Stimulated activated CD4-positive, alpha-beta T cell treated with anti-CD3 and anti-CD28 coated beads, Interleukin-15, amount 100 ng/mL, for 1 hour (primary cell): ENCODE measurements at regions not wholly inside any gene's neighbourhood (a gene's known extent, or its start where the extent isn't known, plus 50 kb on each side); places are given as distances from the start of the nearest gene placed in this dataset.
"Not testable (repeated sequence)": the region's sequence is repeated elsewhere in the genome, so short reads cannot be mapped to it uniquely, and the experiment has no call there.

Experiments
- DNase-seq, 2 donors: peaks; one replicate each; pipeline ENCODE4 v3.0.0-alpha.2; 2020; ENCODE audit warnings: low read depth in 1 of 2, low spot score in 1 of 2

DNA sequence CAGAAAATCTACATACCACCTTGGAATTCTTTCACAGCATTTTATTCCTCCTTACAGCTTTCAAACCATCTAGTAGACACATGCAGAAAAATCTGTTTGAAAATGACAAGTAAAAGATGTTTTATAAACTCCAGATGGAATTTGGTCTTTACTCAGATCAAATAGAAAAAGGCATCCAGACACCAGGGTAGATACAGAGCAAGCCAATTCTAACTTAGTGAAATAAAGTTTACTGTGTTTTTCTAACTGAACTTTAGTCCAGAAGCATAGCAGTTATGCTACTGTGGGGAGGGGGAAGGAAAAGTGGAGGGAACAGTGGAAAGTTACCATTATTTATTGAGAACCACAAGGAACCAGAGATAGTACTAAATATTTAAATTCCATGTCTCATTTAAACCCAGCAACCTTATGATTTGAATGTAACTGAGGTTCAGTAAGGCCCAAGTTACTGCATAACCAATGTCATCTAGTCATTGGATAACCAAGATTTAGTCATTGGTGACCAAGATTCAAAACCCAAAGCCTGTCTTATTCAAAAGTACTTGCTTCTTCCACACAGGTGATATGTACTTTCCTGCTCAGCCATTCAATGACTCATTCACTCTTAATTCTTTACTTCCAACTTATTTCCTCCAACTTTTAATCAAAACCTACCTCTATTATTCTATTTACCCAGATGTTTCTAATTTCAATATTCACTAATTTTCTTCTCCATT, 57.7 kb downstream of the RAD51AP2 start:
- no peak for DNase-seq

DNA sequence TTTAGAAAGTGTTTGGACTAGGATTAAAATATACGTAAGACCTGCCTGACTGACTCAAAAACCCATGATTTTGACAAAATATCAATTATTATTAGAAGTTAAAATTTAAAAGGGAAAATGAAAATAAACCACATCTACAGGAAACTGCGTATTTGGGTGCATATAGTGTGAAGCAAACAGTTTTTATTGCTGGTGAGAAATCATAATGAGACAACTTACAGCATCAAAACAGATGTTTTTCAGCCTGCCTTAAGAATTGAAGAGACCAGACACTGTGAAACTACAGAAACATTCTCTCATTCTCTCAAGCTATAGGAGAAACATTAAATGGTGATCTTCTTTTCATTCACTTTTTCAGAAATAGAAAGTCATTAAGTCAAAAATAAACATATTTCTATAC, 62.9 kb downstream of the RAD51AP2 start:
- DNase-seq, result no peak

DNA sequence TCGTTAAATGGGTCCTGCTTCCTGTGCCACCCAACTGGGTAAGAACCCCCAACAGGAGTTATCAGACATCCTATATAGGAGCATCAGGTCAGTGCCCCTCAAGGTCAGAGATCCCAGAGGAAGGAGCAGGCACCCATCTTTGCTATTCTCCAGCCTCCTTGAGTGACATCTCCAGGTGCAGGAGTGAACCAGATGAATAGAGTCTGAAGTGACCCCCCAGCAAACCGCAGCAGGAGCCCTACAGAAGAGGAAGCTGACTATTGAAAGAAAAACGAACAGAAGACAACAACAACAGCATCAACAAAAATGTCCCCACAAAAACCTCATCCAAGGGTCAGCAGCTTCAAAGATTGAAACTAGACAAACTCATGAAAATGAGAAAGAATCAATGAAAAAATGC, 72.0 kb downstream of the RAD51AP2 start:
- DNase-seq, result not testable (repeated sequence)

DNA sequence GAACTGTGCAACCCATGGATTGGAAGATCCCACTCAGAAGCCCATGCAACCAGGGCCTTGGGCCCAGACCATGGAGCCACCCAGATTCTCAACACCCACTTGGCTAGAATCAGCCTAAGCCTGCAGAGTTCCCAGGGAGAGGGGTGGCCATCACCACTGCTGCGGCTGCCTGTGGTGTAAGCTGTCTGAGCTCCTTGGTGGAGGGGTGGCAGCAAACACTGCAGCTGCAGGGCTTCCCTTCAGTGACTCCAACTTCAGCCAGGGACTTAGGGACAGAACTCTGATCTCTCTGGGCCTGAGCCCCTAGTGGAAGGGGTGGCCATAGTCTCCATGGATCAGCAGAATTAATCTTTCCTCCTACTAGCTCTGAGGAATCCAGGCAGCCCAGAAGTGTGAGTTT, 72.5 kb downstream of the RAD51AP2 start:
- DNase-seq, result no peak

DNA sequence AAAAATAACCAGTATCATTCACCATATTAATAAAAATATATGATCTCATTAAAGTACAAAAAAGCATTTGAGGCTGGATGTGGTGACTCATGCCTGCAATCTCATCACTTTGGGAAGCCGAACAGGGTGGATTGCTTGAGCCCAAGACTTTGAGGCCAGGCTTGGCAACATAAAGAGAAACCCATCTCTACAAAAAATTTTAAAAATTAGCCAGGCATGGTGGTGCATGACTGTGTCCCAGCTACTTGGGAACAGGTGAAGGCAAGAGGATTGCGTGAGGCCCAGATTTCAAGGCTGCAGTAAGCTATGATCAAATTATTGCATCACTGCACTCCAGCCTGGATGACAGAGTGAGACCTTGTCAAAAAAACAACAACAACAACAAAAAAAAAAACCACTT, 75.9 kb downstream of the RAD51AP2 start:
- no peak for DNase-seq

DNA sequence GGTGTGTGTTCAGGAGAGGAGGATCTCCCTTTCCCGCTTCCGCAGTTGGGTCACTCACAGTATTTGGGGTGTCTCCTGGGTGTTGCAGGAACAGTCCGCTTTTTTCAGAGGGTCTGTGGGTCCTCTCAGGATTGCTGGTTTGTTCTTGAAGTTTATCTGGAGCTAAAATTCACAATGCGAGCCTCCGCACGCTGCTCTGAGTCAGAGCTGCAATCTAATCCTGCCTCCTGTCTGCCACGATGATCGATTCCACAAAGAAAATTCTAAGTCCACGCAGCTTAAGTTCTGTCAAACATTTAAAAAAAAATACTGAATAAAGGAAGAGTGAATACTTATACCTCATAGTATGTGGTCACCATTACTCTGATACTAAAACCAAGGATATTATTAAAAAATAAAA, 76.5 kb downstream of the RAD51AP2 start:
- DNase-seq, result no peak

DNA sequence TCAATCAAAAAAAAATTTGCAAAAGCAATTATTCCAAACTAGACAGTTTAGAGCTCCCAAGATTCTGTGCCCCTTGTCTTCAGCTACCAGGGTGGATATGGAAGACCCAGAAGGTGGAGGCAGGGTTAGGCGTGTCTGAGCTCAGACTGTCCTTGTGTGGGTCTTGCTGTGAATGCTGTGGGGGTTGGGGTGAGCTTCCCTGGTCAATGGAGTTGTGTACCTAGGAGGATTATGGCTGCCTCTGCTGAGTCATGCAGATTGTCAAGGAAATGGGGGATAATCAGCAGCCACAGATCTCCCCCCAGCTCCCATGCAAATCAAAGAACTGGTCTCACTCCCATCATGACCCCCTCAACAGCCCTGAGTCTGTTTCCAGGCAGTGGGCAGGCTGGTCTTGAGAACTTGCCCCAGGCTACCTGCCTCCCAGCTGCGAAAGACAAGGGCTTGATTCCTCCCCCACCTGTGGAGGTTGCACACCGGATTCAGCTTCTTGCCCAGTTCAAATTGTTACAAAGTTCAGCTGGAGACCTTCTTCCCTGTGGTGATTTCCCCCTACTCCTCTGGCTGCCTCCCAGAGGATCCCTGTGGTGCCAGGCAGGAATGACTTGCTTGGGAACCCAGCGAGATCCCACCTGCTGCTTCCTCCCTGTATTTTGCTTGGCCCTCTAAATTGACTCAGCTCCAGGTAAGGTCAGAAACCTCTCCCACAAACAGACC, 77.0 kb downstream of the RAD51AP2 start:
- no peak for DNase-seq

DNA sequence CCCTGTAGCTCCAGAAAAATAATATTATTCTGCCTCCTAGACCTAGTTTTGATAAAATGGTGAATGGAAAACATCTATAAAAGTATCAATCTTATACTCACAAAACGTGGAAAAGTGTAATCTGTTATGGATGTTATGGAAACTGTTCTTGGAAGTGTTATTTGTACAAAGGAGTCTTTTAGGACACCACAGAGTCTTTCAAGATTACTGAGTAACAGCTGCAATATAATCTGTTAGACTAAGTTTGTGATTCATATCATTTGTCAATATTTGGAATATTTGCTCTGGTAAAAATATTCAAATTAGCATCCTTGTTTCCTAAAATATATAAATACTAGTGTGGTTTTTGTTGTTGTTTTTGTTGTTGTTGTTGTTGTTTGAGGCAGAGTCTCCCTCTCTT, 87.9 kb downstream of the RAD51AP2 start:
- no peak for DNase-seq

DNA sequence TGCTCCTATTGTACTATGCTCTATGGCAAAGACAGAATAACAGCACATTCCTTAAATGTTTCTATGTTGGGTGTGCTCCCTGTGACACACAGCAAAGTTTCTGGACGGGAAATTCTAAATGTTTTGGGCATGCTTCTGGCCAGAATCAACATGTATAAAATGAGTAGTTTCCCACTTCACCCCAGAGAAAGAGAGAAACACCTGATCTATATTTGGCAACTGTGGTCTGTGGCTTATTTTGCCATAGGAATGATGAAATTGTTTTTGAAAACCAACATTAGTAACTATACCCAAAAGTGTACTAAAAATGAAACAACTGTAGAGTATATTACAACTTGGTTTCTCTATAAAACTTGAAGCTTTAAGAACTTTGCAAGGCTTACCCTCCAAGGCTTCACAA, 89.1 kb downstream of the RAD51AP2 start:
- no peak for DNase-seq

DNA sequence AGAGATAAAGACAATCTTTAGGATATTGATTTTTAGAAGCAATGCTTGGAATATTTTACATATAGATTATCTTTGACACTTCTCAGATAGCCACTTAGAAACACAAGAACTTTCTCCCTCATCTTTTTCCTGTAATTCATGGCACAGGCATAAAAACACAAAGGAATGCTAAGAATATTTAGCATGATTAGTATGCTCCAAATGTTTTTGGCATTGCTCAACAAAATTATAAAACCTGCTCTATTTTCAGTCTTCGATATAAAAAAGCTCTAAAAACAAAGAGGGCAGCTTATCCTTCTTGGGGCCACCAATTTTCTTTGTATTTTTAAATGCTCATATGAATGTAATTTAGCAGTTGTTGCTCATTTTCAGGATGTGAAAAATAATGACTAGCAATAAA, 90.8 kb downstream of the RAD51AP2 start:
- DNase-seq, result no peak

DNA sequence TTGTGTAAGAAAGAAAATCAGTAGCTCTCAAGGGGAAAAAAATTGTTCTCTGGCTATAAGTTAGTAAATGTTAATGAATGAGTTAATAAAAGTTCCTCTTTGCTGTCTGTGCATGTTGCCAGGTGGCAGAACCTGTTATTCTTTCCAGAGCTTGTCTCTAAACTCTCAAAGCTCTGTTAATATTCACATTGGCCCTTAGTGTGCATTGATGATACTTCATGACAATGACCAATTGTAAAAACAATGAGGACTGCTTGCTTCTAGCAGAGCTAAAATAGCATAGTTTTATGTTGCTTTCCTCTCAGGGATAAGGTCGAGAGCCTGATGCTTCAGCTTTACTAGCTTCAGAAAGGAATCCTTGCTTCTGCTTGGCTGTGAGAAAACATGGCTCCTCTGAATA, 91.5 kb downstream of the RAD51AP2 start:
- no peak for DNase-seq

DNA sequence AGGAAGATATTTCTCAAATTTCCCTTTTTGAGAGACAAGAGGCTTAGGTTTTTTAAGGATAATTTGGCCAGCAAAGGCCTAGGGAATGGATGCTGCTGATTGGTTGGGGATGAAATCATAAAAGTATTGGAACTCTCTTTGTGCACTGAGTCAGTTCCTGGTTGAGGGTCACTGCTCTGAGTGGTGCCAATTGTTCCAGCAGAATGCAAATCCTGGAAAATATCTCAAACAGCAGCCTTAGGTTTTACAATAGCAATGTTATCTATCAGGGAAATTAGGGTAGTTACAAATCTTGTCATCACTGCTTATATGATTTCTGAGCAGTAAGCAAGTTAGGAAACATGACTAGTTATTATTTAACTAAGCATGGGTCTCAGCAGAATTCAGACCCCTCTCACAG, 96.2 kb downstream of the RAD51AP2 start:
- DNase-seq, result no peak

DNA sequence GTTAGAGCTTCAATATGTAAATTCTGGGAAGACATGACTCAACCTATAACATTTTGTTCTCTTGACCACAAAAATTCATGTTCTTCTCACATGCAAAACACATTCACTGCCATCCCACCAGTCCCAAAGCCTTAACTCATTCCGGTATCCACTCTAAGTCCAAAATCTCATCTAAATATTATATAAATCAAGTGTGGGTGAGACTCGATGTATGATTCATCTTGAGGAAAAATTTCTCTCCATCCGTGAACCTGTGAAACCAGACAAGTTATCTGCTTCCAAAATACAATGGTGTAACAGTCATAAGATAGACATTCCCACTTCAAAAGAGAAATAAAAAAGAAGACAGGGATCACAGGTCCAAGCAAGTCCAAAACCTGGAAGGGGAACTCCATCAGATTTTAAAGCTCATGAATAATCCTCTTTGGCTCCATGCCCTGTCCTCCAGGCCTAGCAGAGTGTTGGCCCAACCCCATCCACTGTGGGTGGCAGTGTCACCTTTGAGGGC, 101.3 kb downstream of the RAD51AP2 start:
- DNase-seq, result no peak

DNA sequence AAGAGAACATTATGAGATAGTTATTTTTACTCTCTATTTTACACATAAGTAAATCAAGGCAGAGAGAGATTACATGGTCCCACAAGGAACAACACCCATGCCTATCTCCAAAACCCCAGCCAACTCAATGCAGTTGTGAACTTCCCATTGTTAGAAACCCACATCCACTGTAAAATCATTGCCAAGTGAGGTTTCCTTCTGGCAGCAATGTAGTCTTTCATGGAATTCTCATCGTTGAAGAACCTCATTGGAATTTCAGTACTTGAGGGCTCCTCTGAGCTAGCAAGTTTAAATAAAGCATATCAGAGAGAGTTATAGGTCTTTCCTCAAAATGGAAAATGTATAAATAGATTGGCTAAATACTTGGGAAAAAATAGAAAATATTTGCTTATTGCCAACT, 105.2 kb downstream of the RAD51AP2 start:
- no peak for DNase-seq

DNA sequence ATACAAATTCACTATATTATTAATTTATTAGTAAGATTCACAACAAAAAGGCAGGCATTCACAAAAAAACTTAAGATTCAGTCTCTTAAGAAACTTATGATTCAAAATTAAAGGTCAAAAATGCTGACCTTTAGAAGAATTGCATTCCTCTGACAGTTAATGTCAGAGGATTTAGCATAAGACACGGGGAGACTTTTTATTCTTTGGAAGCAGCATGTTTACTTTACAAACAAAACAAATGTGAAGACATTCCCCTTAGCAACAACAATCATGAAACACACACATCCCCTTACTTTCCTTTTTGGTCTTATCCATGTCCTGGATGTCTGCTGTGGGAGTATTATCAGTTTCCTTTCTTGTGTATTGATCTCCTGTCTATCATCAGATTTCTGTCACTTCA, 117.1 kb downstream of the RAD51AP2 start:
- DNase-seq, result no peak

DNA sequence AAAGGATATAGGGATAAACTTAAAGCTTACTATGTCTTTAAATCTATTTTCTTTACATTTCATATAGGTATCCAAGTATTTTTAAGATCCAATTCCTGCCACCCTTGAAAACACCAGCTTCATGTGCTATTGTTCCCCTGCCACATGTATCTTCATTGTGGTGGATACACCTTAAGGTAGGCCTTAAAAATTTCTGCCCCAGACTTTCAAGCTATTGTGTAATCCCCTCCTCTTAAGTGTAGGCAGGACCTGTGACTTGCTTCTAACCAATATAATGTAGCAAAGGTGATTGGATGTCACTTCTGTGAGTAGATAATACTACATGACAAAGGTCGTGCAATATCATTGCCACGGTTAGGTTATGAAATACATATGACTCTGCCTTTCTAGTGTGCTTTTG, 119.5 kb downstream of the RAD51AP2 start:
- no peak for DNase-seq

DNA sequence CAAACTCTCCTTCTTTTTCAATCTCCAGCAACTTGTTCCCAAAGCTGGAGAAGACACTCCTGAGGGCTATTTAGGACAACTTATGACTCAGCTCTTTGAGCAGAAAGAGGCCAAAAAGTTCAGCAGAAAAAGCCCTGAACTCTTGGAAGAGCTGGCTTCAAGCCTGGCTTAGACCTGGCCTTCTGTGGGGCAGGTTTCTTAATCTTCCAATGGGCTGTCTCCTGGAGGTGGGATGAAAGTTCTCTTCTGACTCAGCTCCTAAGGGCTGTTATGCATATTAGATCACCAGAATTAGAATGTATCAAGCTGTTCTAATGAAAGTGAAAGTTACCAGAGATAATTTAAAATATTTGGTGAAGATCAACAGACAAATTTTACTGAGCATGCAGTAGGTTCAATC, 129.4 kb downstream of the RAD51AP2 start:
- no peak for DNase-seq

DNA sequence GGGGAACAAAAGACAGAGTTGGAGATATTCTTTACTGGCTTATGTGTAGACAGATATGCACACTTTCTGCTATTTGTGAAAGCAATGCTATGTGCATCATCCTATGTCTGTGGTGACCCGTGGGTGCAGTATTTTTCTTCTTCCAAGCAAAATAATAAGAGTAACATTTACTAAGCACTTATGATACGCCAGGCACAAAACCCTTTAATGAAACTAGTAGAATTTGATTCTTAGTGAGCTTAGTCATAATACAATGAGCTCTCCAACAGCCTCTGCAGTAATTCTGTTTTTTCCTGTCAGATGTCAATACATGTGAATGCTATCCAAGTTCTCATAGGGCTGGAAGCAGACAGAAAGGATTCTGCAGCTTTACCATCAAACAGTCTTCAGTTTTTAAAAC, 130.6 kb downstream of the RAD51AP2 start:
- no peak for DNase-seq

DNA sequence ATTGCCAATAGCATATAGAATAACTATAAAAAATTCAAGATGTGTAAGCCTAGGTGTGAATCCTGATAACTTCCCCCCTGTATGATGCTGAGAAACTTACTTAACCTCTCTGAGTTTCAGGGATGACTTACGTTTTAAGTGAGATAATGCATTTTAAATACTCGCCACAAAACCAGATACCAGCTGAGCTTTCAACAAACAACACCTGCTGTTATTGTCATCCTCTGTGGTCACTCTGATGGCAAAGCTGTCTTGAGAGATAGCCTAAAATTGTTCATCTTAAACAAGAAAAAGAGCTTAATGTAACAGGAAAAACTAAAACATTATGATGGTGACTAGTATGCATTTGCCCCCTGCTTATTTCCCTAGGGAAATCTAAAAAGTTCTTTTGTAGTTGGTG, 131.5 kb downstream of the RAD51AP2 start:
- no peak for DNase-seq

DNA sequence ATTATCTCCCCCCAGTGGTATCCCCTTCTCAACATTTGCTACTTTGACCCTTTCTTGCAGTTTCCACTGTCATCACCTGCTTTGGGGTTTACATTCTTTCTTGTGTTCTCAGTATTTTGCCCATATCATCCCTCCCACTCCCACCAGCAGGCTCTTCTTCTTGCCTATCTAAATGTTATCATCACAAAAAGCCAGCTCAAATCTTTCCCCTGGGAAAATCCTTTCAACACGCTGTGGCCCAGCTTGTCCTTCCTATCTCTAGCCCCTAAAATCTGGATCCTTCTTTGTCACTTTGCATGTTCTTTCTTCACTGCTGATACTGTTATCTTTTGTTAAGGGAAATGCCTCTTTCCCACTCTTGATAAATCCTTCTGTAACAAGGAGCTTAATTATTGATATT, 138.2 kb downstream of the RAD51AP2 start:
- DNase-seq, result no peak

DNA sequence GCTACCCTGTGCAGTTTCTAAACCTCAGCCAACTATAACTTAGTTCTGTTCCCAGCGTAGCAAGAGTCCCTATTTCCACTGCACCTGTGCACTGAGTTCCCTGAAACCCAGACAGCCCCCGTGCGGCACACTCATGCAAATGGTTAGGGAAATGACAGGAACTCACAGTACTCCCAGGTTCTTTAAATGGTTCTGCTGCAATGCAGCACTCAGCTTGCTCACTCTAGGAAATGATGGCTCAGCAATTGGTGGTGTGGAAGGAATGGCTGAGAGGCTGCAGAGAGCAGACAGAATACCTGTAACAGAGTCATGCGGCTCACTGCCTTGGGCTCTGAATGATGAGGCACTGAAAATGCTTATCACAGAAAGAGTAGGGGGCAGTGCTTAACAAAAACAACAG, 143.0 kb downstream of the RAD51AP2 start:
- DNase-seq, result no peak

DNA sequence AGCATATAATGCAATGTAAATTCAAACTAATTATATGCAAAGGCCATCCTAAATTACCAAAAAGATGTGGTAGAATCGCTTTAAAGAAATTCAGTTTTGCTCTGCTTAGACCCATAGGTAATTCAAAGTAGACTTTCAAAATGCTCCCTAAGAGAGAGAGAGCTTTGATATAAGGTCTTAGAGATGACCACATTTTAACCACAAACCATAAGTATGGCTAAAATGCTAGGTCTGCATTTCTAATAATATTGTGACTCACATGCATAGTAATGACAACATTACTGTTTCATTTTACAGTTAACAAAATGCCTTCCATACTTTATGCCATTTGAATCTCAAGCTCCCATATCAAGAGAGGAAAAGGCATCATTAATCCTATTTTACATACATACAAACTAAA, 144.5 kb downstream of the RAD51AP2 start:
- DNase-seq, result no peak

DNA sequence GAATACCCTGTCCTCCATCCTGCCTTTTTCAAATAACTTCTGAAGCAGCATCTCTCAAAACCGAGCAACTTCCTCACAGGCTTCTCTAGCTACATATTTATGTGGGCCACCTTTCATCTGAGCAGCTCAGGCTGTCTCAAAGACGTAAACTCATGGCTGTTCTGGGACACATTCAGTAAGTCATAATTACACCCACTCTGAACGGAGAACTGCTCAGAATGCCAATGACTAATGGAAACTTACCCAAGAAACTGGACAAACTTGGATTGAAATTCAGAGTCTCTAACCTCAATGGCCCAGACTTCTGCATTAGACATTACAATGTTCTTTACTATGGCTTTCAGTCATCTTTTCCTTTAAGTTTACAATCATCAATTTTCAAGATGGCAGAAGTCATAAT, 145.2 kb downstream of the RAD51AP2 start:
- no peak for DNase-seq
